IPS-NIHi11 (cell line): ENCODE measurements at regions not wholly inside any gene's neighbourhood (a gene's known extent, or its start where the extent isn't known, plus 50 kb on each side); places are given as distances from the start of the nearest gene placed in this dataset.
"Not testable (repeated sequence)": the region's sequence is repeated elsewhere in the genome, so short reads cannot be mapped to it uniquely, and the experiment has no call there.

Source experiments
- DNase-seq: peaks from one replicate; pipeline ENCODE4 v3.0.0; 2012; ENCODE audit warnings: mixed read lengths, low spot score

GRCh38 chr2:94737736-94738342 is 133.4 kb upstream of the TEKT4 start:
- DNase-seq, result not testable (repeated sequence)

- DNase-seq, result no peak
These were observed 117.7 kb upstream of the TEKT4 start for GRCh38 chr2:94753466-94753998.

- DNase-seq, result no peak
These were observed 112.7 kb upstream of the TEKT4 start for GRCh38 chr2:94758546-94758945.

GRCh38 chr2:94759211-94759610 is 112.0 kb upstream of the TEKT4 start:
- DNase-seq, result peak; percentile 17

- DNase-seq, result peak; percentile 7
These were observed 108.6 kb upstream of the TEKT4 start for GRCh38 chr2:94762600-94762999.

GRCh38 chr2:94763318-94763717 is 107.9 kb upstream of the TEKT4 start:
- no peak for DNase-seq

GRCh38 chr2:94764331-94764730 is 106.9 kb upstream of the TEKT4 start:
- DNase-seq, result not testable (repeated sequence)

GRCh38 chr2:94767336-94767735 is 103.9 kb upstream of the TEKT4 start:
- DNase-seq, result no peak

- no peak for DNase-seq
These were observed 101.5 kb upstream of the TEKT4 start for GRCh38 chr2:94769733-94770132.

- no peak for DNase-seq
These were observed 96.4 kb upstream of the TEKT4 start for GRCh38 chr2:94774851-94775250.

GRCh38 chr2:94776036-94776435 is 95.2 kb upstream of the TEKT4 start:
- DNase-seq, result no peak

GRCh38 chr2:94785105-94785504 is 86.1 kb upstream of the TEKT4 start:
- DNase-seq, result not testable (repeated sequence)

- DNase-seq, result not testable (repeated sequence)
These were observed 84.8 kb upstream of the TEKT4 start for GRCh38 chr2:94786424-94786823.

- DNase-seq, result not testable (repeated sequence)
These were observed 81.1 kb upstream of the TEKT4 start for GRCh38 chr2:94790169-94790568.

- not testable (repeated sequence) for DNase-seq
These were observed 74.0 kb upstream of the TEKT4 start for GRCh38 chr2:94797235-94797634.
